Mesenchymal stem cell (in vitro differentiated cells and primary cell): ENCODE measurements at regions not wholly inside any gene's neighbourhood (a gene's known extent, or its start where the extent isn't known, plus 50 kb on each side); places are given as distances from the start of the nearest gene placed in this dataset.

Source experiments
- DNase-seq: peaks from one replicate; pipeline ENCODE4 v3.0.0-alpha.2; 2013
- H2AFZ ChIP-seq: one replicate; pipeline ENCODE4 v1.6.1; 2013; ENCODE audit warnings: low read depth, mild to moderate bottlenecking, control low read depth, inconsistent platforms, low read length, moderate library complexity
- H2AK5ac ChIP-seq: 2 replicates; pipeline ENCODE4 v1.6.1; 2013; ENCODE audit warnings: low read length, moderate library complexity, mild to moderate bottlenecking, inconsistent platforms; ENCODE audit not compliant: severe bottlenecking
- H2BK120ac ChIP-seq: one replicate; pipeline ENCODE4 v1.6.1; 2013; ENCODE audit warnings: low read depth, mild to moderate bottlenecking, inconsistent platforms, low read length, moderate library complexity
- H2BK12ac ChIP-seq, 2 experiments: one replicate each; pipeline ENCODE4 v1.6.1; 2013; ENCODE audit warnings: inconsistent platforms in 2 of 2, low read length in 2 of 2, mild to moderate bottlenecking in 2 of 2, moderate library complexity in 2 of 2, control low read depth in 1 of 2
- H2BK15ac ChIP-seq: one replicate; pipeline ENCODE4 v1.6.1; 2013; ENCODE audit warnings: mild to moderate bottlenecking, low read depth, inconsistent platforms; ENCODE audit not compliant: poor library complexity, severe bottlenecking
- H2BK5ac ChIP-seq: 2 replicates; pipeline ENCODE4 v1.6.1; 2013; ENCODE audit warnings: low read depth, mild to moderate bottlenecking, low read length, control low read depth, inconsistent platforms; ENCODE audit not compliant: poor library complexity, severe bottlenecking
- H3K14ac ChIP-seq, 2 experiments: one replicate each; pipeline ENCODE4 v1.6.1; 2013; ENCODE audit warnings: inconsistent platforms in 2 of 2, low read length in 2 of 2, control low read depth in 1 of 2, mild to moderate bottlenecking in 1 of 2, moderate library complexity in 1 of 2
- H3K18ac ChIP-seq, 2 experiments: one replicate each; pipeline ENCODE4 v1.6.1; 2013; ENCODE audit warnings: inconsistent platforms in 2 of 2, low read length in 2 of 2, control low read depth in 1 of 2, low read depth in 1 of 2, mild to moderate bottlenecking in 1 of 2
- H3K23ac ChIP-seq, 2 experiments: one replicate each; pipeline ENCODE4 v1.6.1; 2013; ENCODE audit warnings: inconsistent platforms in 2 of 2, low read length in 2 of 2, mild to moderate bottlenecking in 2 of 2, moderate library complexity in 2 of 2, control low read depth in 1 of 2
- H3K27ac ChIP-seq: 2 replicates; pipeline ENCODE4 v1.5.1; 2013; ENCODE audit warnings: mild to moderate bottlenecking, moderate library complexity, low read length, control low read depth, inconsistent platforms; ENCODE audit not compliant: poor library complexity, severe bottlenecking
- H3K27me3 ChIP-seq, 2 experiments: 2 replicates each; pipeline versions ENCODE4 v1.6.1 to v1.7.0; 2013; ENCODE audit warnings: low read length in 2 of 2, mild to moderate bottlenecking in 2 of 2, moderate library complexity in 2 of 2, control low read depth in 1 of 2, inconsistent platforms in 1 of 2; ENCODE audit not compliant: control insufficient read depth in 1 of 2, insufficient read depth in 1 of 2
- H3K36me3 ChIP-seq, 2 experiments: 2 replicates each; pipeline versions ENCODE4 v1.6.1 to v1.7.0; 2013; ENCODE audit warnings: low read length in 2 of 2, control low read depth in 1 of 2, inconsistent platforms in 1 of 2, low read depth in 1 of 2, mild to moderate bottlenecking in 1 of 2; ENCODE audit not compliant: insufficient read depth in 2 of 2, control insufficient read depth in 1 of 2
- H3K4ac ChIP-seq, 2 experiments: one replicate each; pipeline ENCODE4 v1.6.1; 2013; ENCODE audit warnings: inconsistent platforms in 2 of 2, low read length in 2 of 2, mild to moderate bottlenecking in 2 of 2, moderate library complexity in 2 of 2, control low read depth in 1 of 2, low read depth in 1 of 2
- H3K4me1 ChIP-seq: 2 replicates; pipeline ENCODE4 v1.6.1; 2013; ENCODE audit warnings: low read depth, low read length, control low read depth; ENCODE audit not compliant: control insufficient read depth, insufficient read depth
- H3K4me2 ChIP-seq: 2 replicates; pipeline ENCODE4 v1.6.1; 2013; ENCODE audit warnings: low read length, mild to moderate bottlenecking, inconsistent platforms; ENCODE audit not compliant: poor library complexity, severe bottlenecking
- H3K4me3 ChIP-seq, 2 experiments: 2 replicates each; pipeline versions ENCODE4 v1.5.1 to v1.7.0; 2013; ENCODE audit warnings: low read length in 2 of 2, mild to moderate bottlenecking in 2 of 2, control low read depth in 1 of 2, low read depth in 1 of 2; ENCODE audit not compliant: insufficient read depth in 1 of 2
- H3K79me1 ChIP-seq: replicated peaks from 2 replicates; pipeline ENCODE4 v1.6.1; 2013; ENCODE audit warnings: mild to moderate bottlenecking, control low read depth, low read length, inconsistent platforms; ENCODE audit not compliant: poor library complexity, severe bottlenecking
- H3K9ac ChIP-seq: 2 replicates; pipeline ENCODE4 v1.7.0; 2013; ENCODE audit warnings: mild to moderate bottlenecking, low read length, moderate library complexity
- H3K9me3 ChIP-seq: 2 replicates; pipeline ENCODE4 v1.7.0; 2013; ENCODE audit warnings: mild to moderate bottlenecking, low read length; ENCODE audit not compliant: control insufficient read depth
- H4K8ac ChIP-seq: one replicate; pipeline ENCODE4 v1.6.1; 2013; ENCODE audit warnings: inconsistent platforms, mild to moderate bottlenecking, low read length, moderate library complexity
- H4K91ac ChIP-seq: one replicate; pipeline ENCODE4 v1.6.1; 2013; ENCODE audit warnings: mild to moderate bottlenecking, low read length, inconsistent platforms
- WGBS: methylation state at CpG from one replicate; pipeline ENCODE4 v1.1.7; 2013; ENCODE audit warnings: mixed read lengths; 5-methylcytosine and 5-hydroxymethylcytosine counted together

- DNase-seq: no peak
- no peak overlapping the region for H2BK120ac ChIP-seq
- no peaks in the 10 kb centered on the region for H3K4me1 ChIP-seq
- H2AK5ac ChIP-seq: no peak overlapping the region
- H3K23ac ChIP-seq: no peak overlapping the region
- no peaks in the 10 kb centered on the region for H3K79me1 ChIP-seq
- no peaks in the 10 kb centered on the region for H3K36me3 ChIP-seq
- H4K91ac ChIP-seq: no peak overlapping the region
- no peak overlapping the region for H3K27ac ChIP-seq
- H3K9me3 ChIP-seq: no peaks in the 10 kb centered on the region
- no peak overlapping the region for H2AFZ ChIP-seq
- no peak overlapping the region for H3K4me2 ChIP-seq
- no peak overlapping the region for H2BK15ac ChIP-seq
- H3K4me3 ChIP-seq: no peak overlapping the region
- H4K8ac ChIP-seq: no peak overlapping the region
- H3K18ac ChIP-seq: no peak overlapping the region
- no peak overlapping the region for H2BK12ac ChIP-seq
- no peak overlapping the region for H3K14ac ChIP-seq
- H3K9ac ChIP-seq: no peak overlapping the region
- no peak overlapping the region for H3K4ac ChIP-seq
- H2BK5ac ChIP-seq: no peak overlapping the region
- H3K27me3 ChIP-seq: no peaks in the 10 kb centered on the region
These were observed 104.9 kb upstream of the TANK start for GRCh38 chr2:161055289-161055688.

- no peak overlapping the region for H2BK15ac ChIP-seq
- no peak overlapping the region for H2BK120ac ChIP-seq
- H3K14ac ChIP-seq: no peak overlapping the region
- no peaks in the 10 kb centered on the region for H3K36me3 ChIP-seq
- no peak overlapping the region for H4K8ac ChIP-seq
- H3K4me2 ChIP-seq: no peak overlapping the region
- H3K79me1 ChIP-seq: no peaks in the 10 kb centered on the region
- H3K4ac ChIP-seq: no peak overlapping the region
- no peak overlapping the region for H2BK5ac ChIP-seq
- no peak overlapping the region for H2AK5ac ChIP-seq
- H3K4me3 ChIP-seq: no peak overlapping the region
- H3K4me1 ChIP-seq: no peaks in the 10 kb centered on the region
- no peak overlapping the region for H3K23ac ChIP-seq
- no peak overlapping the region for H2AFZ ChIP-seq
- no peaks in the 10 kb centered on the region for H3K9me3 ChIP-seq
- no peak overlapping the region for H4K91ac ChIP-seq
- H3K18ac ChIP-seq: no peak overlapping the region
- 84% methylated on average over 1 of the region's 1 CpG for WGBS
- no peak overlapping the region for H3K9ac ChIP-seq
- H2BK12ac ChIP-seq: no peak overlapping the region
- no peak for DNase-seq
- H3K27ac ChIP-seq: no peak overlapping the region
- no peaks in the 10 kb centered on the region for H3K27me3 ChIP-seq
These were observed 100.8 kb upstream of the TANK start for GRCh38 chr2:161059388-161059787.

GRCh38 chr2:161061786-161062185 lies 98.4 kb upstream of the TANK start:
- H2BK12ac ChIP-seq: no peak overlapping the region
- no peak overlapping the region for H3K9ac ChIP-seq
- no peak overlapping the region for H4K8ac ChIP-seq
- H3K14ac ChIP-seq: no peak overlapping the region
- H4K91ac ChIP-seq: no peak overlapping the region
- H3K4me2 ChIP-seq: no peak overlapping the region
- no peaks in the 10 kb centered on the region for H3K4me1 ChIP-seq
- H2AFZ ChIP-seq: no peak overlapping the region
- no peak overlapping the region for H2AK5ac ChIP-seq
- H2BK120ac ChIP-seq: no peak overlapping the region
- no peak overlapping the region for H3K4me3 ChIP-seq
- no peaks in the 10 kb centered on the region for H3K36me3 ChIP-seq
- no peaks in the 10 kb centered on the region for H3K27me3 ChIP-seq
- no peaks in the 10 kb centered on the region for H3K9me3 ChIP-seq
- no peak overlapping the region for H2BK15ac ChIP-seq
- H3K27ac ChIP-seq: no peak overlapping the region
- no peak for DNase-seq
- no peak overlapping the region for H3K18ac ChIP-seq
- no peak overlapping the region for H3K23ac ChIP-seq
- WGBS: 83% methylated on average over 1 of the region's 4 CpGs
- H3K79me1 ChIP-seq: no peaks in the 10 kb centered on the region
- H3K4ac ChIP-seq: no peak overlapping the region
- H2BK5ac ChIP-seq: no peak overlapping the region

GRCh38 chr2:161063157-161063945 lies 96.9 kb upstream of the TANK start:
- Histone ChIP-seq H3K4me3 (peak overlapping the region in 1 of 2 experiments; percentile 67), H2BK5ac (no peak overlapping the region), H3K14ac (no peak overlapping the region), H3K9me3 (no peaks in the 10 kb centered on the region), H3K9ac (peak overlapping the region; percentile 70), H2BK120ac (no peak overlapping the region), H3K18ac (no peak overlapping the region), H3K27me3 (no peaks in the 10 kb centered on the region), H4K91ac (no peak overlapping the region), H2AK5ac (no peak overlapping the region), H3K4me1 (no peaks in the 10 kb centered on the region), H3K79me1 (no peaks in the 10 kb centered on the region), H4K8ac (no peak overlapping the region), H3K23ac (no peak overlapping the region), H2BK12ac (no peak overlapping the region), H3K36me3 (no peaks in the 10 kb centered on the region), H2AFZ (no peak overlapping the region), H3K4ac (peak overlapping the region in 1 of 2 experiments; percentile 49), H3K27ac (no peak overlapping the region), H2BK15ac (no peak overlapping the region), H3K4me2 (no peak overlapping the region)
- DNase-seq: peak; percentile 84
- 36% methylated on average over 7 of the region's 8 CpGs for WGBS
